H1 (cell line): ENCODE measurements at regions not wholly inside any gene's neighbourhood (a gene's known extent, or its start where the extent isn't known, plus 50 kb on each side); places are given as distances from the start of the nearest gene placed in this dataset.

Experiments used
- CHD7 ChIP-seq: fragments of 300-600 bp; sonication (generic); IDR thresholded peaks from 2 replicates; pipeline ENCODE4 v1.7.1; 2012; ENCODE audit warnings: low read length, moderate library complexity, mild to moderate bottlenecking, inconsistent platforms; ENCODE audit not compliant: insufficient replicate concordance
- HDAC2 ChIP-seq, 2 experiments: fragments of 300-600 bp in 1 of 2; sonication (generic) in 1 of 2; IDR thresholded peaks; 2 replicates each; pipeline ENCODE4 v1.6.1; 2011 to 2012; ENCODE audit warnings: low read depth in 2 of 2, low read length in 2 of 2, mild to moderate bottlenecking in 2 of 2, moderate library complexity in 2 of 2, borderline replicate concordance in 1 of 2, inconsistent platforms in 1 of 2
- HDAC6 ChIP-seq: IDR thresholded peaks from one replicate; pipeline ENCODE4 v1.7.1; 2012; ENCODE audit warnings: low read depth, mild to moderate bottlenecking, inconsistent platforms, low read length, moderate library complexity
- JUND ChIP-seq: IDR thresholded peaks from 2 replicates; pipeline ENCODE4 v1.6.1; 2011; ENCODE audit warnings: mild to moderate bottlenecking, improper control_type of control experiment, low read length
- NRF1 ChIP-seq: IDR thresholded peaks from 2 replicates; pipeline ENCODE4 v1.6.1; 2011; ENCODE audit warnings: mild to moderate bottlenecking, low read depth, low read length, improper control_type of control experiment
- POLR2A ChIP-seq, 2 experiments: IDR thresholded peaks; 1 replicate in 1 of 2; 2 replicates in 1 of 2; pipeline ENCODE4 v1.6.1; 2011; ENCODE audit warnings: low read depth in 2 of 2, low read length in 2 of 2, mild to moderate bottlenecking in 2 of 2; ENCODE audit errors: control extremely low read depth in 1 of 2
- POU5F1 ChIP-seq: IDR thresholded peaks from 2 replicates; pipeline ENCODE4 v1.6.1; 2011; ENCODE audit warnings: low read depth, mild to moderate bottlenecking, low read length, moderate library complexity
- SIRT6 ChIP-seq: IDR thresholded peaks from one replicate; pipeline ENCODE4 v1.7.1; 2012; ENCODE audit warnings: low read length, inconsistent platforms
- SRF ChIP-seq: IDR thresholded peaks from 2 replicates; pipeline ENCODE4 v1.6.1; 2011; ENCODE audit warnings: mild to moderate bottlenecking, low read depth, low read length, moderate library complexity
- TAF1 ChIP-seq: IDR thresholded peaks from 2 replicates; pipeline ENCODE4 v1.6.1; 2011; ENCODE audit warnings: mild to moderate bottlenecking, low read depth, low read length
- USF2 ChIP-seq: IDR thresholded peaks from 2 replicates; pipeline ENCODE4 v1.6.1; 2011; ENCODE audit warnings: low read length, improper control_type of control experiment
- ZNF274 ChIP-seq: IDR thresholded peaks from 2 replicates; pipeline ENCODE4 v1.7.0; 2012; ENCODE audit warnings: low read length, borderline replicate concordance; ENCODE audit errors: extremely low read depth
- TF ChIP-seq, protein P1 (sequence below), 3 experiments: IDR thresholded peaks; 1 replicate in 2 of 3; 2 replicates in 1 of 3; pipeline versions ENCODE4 v1.5.1 to v1.6.1; 2011; ENCODE audit warnings: low read length in 3 of 3, mild to moderate bottlenecking in 3 of 3, inconsistent platforms in 2 of 3, low read depth in 1 of 3, moderate library complexity in 1 of 3; ENCODE audit not compliant: insufficient read depth in 1 of 3; ENCODE audit errors: control extremely low read depth in 1 of 3

DNA sequence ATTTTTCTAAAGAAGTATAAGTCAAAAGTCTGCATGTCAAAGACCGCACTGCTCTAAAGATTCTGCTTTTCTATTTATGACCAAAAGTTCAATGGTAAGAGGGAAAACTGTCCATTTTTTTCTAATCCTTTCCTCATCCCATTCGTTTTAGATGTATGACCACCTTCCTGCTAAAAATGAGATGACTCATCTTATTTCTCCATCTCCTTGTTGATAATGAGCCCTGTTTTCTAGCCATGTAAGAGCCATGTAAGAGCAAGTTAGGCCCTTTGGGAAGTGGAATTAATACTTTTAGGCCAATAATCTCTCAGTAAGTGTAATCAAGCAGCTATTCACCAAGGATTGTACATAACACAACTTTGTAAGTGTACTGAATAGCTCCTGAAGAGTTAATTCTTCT is 475.6 kb upstream of the B3GALT2 start:
- TF ChIP-seq, protein P1, sequence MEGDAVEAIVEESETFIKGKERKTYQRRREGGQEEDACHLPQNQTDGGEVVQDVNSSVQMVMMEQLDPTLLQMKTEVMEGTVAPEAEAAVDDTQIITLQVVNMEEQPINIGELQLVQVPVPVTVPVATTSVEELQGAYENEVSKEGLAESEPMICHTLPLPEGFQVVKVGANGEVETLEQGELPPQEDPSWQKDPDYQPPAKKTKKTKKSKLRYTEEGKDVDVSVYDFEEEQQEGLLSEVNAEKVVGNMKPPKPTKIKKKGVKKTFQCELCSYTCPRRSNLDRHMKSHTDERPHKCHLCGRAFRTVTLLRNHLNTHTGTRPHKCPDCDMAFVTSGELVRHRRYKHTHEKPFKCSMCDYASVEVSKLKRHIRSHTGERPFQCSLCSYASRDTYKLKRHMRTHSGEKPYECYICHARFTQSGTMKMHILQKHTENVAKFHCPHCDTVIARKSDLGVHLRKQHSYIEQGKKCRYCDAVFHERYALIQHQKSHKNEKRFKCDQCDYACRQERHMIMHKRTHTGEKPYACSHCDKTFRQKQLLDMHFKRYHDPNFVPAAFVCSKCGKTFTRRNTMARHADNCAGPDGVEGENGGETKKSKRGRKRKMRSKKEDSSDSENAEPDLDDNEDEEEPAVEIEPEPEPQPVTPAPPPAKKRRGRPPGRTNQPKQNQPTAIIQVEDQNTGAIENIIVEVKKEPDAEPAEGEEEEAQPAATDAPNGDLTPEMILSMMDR (IDR thresholded peaks at IDR 0.05; ENCODE audit: control extremely low read depth in 1 of 3, insufficient read depth in 1 of 3, low read depth in 1 of 3, low read length in 3 of 3) = no peak
- TF ChIP-seq USF2 (no peak), SRF (no peak), POU5F1 (no peak), JUND (no peak), CHD7 (no peak), HDAC2 (IDR thresholded peaks at IDR 0.05; ENCODE audit: borderline replicate concordance in 1 of 2, low read depth in 2 of 2, low read length in 2 of 2) (no peak), ZNF274 (no peak), POLR2A (IDR thresholded peaks at IDR 0.05; ENCODE audit: control extremely low read depth in 1 of 2, low read depth in 2 of 2, low read length in 2 of 2) (no peak), HDAC6 (no peak), NRF1 (no peak), TAF1 (no peak), SIRT6 (no peak)
